WTC11 (cell line): ENCODE measurements at regions not wholly inside any gene's neighbourhood (a gene's known extent, or its start where the extent isn't known, plus 50 kb on each side); places are given as distances from the start of the nearest gene placed in this dataset.

ENCODE experiments used
- ATAC-seq: fragments of 200-7000 bp; cut with Tn5 transposase; 2 replicates; pipeline ENCODE4 v1.10.0; 2021; ENCODE audit warnings: mild to moderate bottlenecking, moderate library complexity
- CTCF ChIA-PET: fragments of 300-600 bp; sonication (Branson Sonifier 250); formaldehyde crosslinking; loops from one replicate; lab custom pipeline; 2021; ENCODE audit warnings: antibody characterized with exemption; lab: Charles Lee
- POLR2A ChIA-PET: fragments of 350-600 bp; sonication (Branson Sonifier 250); formaldehyde crosslinking; loops from one replicate; lab custom pipeline; 2021; ENCODE audit warnings: antibody characterized with exemption; lab: Charles Lee
- DNase-seq: peaks from one replicate; pipeline ENCODE4 v3.0.0; 2021; ENCODE audit warnings: low spot score
- H3K27ac Mint-ChIP-seq: 2 replicates; pipeline ENCODE4 v1.8.0; 2021; ENCODE audit warnings: mixed read lengths
- H3K27me3 Mint-ChIP-seq: 2 replicates; pipeline ENCODE4 v1.8.0; 2021; ENCODE audit warnings: low read depth, mild to moderate bottlenecking, moderate library complexity, mixed read lengths
- H3K36me3 Mint-ChIP-seq: 2 replicates; pipeline ENCODE4 v1.8.0; 2021; ENCODE audit warnings: mixed read lengths
- H3K4me1 Mint-ChIP-seq: 2 replicates; pipeline ENCODE4 v1.8.0; 2022; ENCODE audit warnings: mixed read lengths
- H3K4me3 Mint-ChIP-seq: 2 replicates; pipeline ENCODE4 v1.8.0; 2021; ENCODE audit warnings: mild to moderate bottlenecking, moderate library complexity, mixed read lengths
- H3K9me3 Mint-ChIP-seq: 2 replicates; pipeline ENCODE4 v1.8.0; 2021; ENCODE audit warnings: mixed read lengths
- ATF1 ChIP-seq: sonication (generic); formaldehyde crosslinking; IDR thresholded peaks from 2 replicates; pipeline ENCODE4 v1.8.1; 2023; ENCODE audit warnings: mild to moderate bottlenecking, moderate library complexity, missing genetic modification reagents
- ETV6 ChIP-seq: sonication (generic); formaldehyde crosslinking; IDR thresholded peaks from 2 replicates; pipeline ENCODE4 v1.8.1; 2022; ENCODE audit warnings: mild to moderate bottlenecking, missing genetic modification reagents
- NFATC4 ChIP-seq: fragments of 250-450 bp; sonication (Bioruptor Pico); IDR thresholded peaks from 2 replicates; pipeline ENCODE4 v1.9.0; 2021; ENCODE audit warnings: mild to moderate bottlenecking
- NFYB ChIP-seq: sonication (generic); formaldehyde crosslinking; conservative IDR thresholded peaks from 2 replicates; pipeline ENCODE4 v1.8.0; 2022; ENCODE audit warnings: low read depth, missing genetic modification reagents
- NR2C2 ChIP-seq: sonication (generic); formaldehyde crosslinking; IDR thresholded peaks from 2 replicates; pipeline ENCODE4 v1.8.0; 2022; ENCODE audit warnings: mild to moderate bottlenecking, missing genetic modification reagents
- PREB ChIP-seq: sonication (generic); formaldehyde crosslinking; IDR thresholded peaks from 2 replicates; pipeline ENCODE4 v1.8.1; 2022; ENCODE audit warnings: mild to moderate bottlenecking, missing genetic modification reagents, moderate library complexity, borderline replicate concordance
- RELA ChIP-seq: sonication (generic); formaldehyde crosslinking; IDR thresholded peaks from 2 replicates; pipeline ENCODE4 v1.8.1; 2022; ENCODE audit warnings: missing genetic modification reagents, mild to moderate bottlenecking, borderline replicate concordance
- SOX15 ChIP-seq: fragments of 250-450 bp; sonication (Bioruptor Pico); IDR thresholded peaks from 2 replicates; pipeline ENCODE4 v1.9.0; 2021; ENCODE audit warnings: mild to moderate bottlenecking
- TEAD1 ChIP-seq: sonication (generic); formaldehyde crosslinking; IDR thresholded peaks from 2 replicates; pipeline ENCODE4 v1.8.0; 2022; ENCODE audit warnings: mild to moderate bottlenecking, missing genetic modification reagents
- ZNF263 ChIP-seq: sonication (generic); formaldehyde crosslinking; IDR thresholded peaks from 2 replicates; pipeline ENCODE4 v1.8.1; 2022; ENCODE audit warnings: low read depth, mild to moderate bottlenecking, moderate library complexity, missing genetic modification reagents
- ZNF671 ChIP-seq: fragments of 250-450 bp; sonication (Bioruptor Pico); IDR thresholded peaks from 2 replicates; pipeline ENCODE4 v1.8.0; 2021; ENCODE audit warnings: mild to moderate bottlenecking
- ZSCAN18 ChIP-seq: fragments of 250-450 bp; sonication (Bioruptor Pico); IDR thresholded peaks from 2 replicates; pipeline ENCODE4 v2.1.2; 2022; ENCODE audit warnings: mild to moderate bottlenecking, moderate library complexity
- TF ChIP-seq, protein P1 (sequence below): fragments of 250-450 bp; sonication (Bioruptor Pico); IDR thresholded peaks from 2 replicates; pipeline ENCODE4 v1.9.0; 2021; ENCODE audit warnings: mild to moderate bottlenecking
- TF ChIP-seq, protein P2 (sequence below): sonication (generic); formaldehyde crosslinking; conservative IDR thresholded peaks from 2 replicates; pipeline ENCODE4 v1.8.1; 2023; ENCODE audit warnings: mild to moderate bottlenecking, low read depth, missing genetic modification reagents, moderate library complexity
- TF ChIP-seq, protein P3 (sequence below): fragments of 250-450 bp; sonication (Bioruptor Pico); IDR thresholded peaks from 2 replicates; pipeline ENCODE4 v1.9.0; 2021; ENCODE audit warnings: moderate library complexity, mild to moderate bottlenecking, inconsistent platforms, borderline replicate concordance
- TF ChIP-seq, protein P4 (sequence below): sonication (generic); formaldehyde crosslinking; IDR thresholded peaks from 2 replicates; pipeline ENCODE4 v1.8.0; 2023; ENCODE audit warnings: mild to moderate bottlenecking, missing genetic modification reagents
- TF ChIP-seq, protein P5 (sequence below): sonication (generic); formaldehyde crosslinking; IDR thresholded peaks from 2 replicates; pipeline ENCODE4 v1.8.0; 2022; ENCODE audit warnings: mild to moderate bottlenecking, missing genetic modification reagents

- H3K27ac Mint-ChIP-seq = no peak overlapping the region
- ChIA-PET POLR2A (no interaction called here), CTCF (interaction anchor here (0.6 to 2.9 kb wide), 3 partner anchors 23 to 692 kb away, joined by 3 to 12 read pairs (median 3); no protein-coding TSS in a partner anchor)
- DNase-seq (no peak), ATAC-seq (no peak)
- no peaks in the 10 kb centered on the region for H3K36me3 Mint-ChIP-seq
- H3K27me3 Mint-ChIP-seq = no peaks in the 10 kb centered on the region; the same call in 1 of the 2 replicates
- peaks cover 8% of the 10 kb centered on the region; the same call in 1 of the 2 replicates for H3K9me3 Mint-ChIP-seq
- no peaks in the 10 kb centered on the region; the same call in 1 of the 2 replicates for H3K4me1 Mint-ChIP-seq
- no peak overlapping the region for H3K4me3 Mint-ChIP-seq
- TF ChIP-seq SOX15 (CRISPR knock-in tag) (no peak), ZNF263 (no peak), NFYB (CRISPR knock-in tag) (no peak), ZSCAN18 (no peak), ETV6 (CRISPR knock-in tag) (no peak), NR2C2 (no peak), TEAD1 (CRISPR knock-in tag) (no peak)
- TF ChIP-seq, protein P1, sequence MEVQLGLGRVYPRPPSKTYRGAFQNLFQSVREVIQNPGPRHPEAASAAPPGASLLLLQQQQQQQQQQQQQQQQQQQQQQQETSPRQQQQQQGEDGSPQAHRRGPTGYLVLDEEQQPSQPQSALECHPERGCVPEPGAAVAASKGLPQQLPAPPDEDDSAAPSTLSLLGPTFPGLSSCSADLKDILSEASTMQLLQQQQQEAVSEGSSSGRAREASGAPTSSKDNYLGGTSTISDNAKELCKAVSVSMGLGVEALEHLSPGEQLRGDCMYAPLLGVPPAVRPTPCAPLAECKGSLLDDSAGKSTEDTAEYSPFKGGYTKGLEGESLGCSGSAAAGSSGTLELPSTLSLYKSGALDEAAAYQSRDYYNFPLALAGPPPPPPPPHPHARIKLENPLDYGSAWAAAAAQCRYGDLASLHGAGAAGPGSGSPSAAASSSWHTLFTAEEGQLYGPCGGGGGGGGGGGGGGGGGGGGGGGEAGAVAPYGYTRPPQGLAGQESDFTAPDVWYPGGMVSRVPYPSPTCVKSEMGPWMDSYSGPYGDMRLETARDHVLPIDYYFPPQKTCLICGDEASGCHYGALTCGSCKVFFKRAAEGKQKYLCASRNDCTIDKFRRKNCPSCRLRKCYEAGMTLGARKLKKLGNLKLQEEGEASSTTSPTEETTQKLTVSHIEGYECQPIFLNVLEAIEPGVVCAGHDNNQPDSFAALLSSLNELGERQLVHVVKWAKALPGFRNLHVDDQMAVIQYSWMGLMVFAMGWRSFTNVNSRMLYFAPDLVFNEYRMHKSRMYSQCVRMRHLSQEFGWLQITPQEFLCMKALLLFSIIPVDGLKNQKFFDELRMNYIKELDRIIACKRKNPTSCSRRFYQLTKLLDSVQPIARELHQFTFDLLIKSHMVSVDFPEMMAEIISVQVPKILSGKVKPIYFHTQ (CRISPR knock-in tag) = no peak
- TF ChIP-seq, protein P2, sequence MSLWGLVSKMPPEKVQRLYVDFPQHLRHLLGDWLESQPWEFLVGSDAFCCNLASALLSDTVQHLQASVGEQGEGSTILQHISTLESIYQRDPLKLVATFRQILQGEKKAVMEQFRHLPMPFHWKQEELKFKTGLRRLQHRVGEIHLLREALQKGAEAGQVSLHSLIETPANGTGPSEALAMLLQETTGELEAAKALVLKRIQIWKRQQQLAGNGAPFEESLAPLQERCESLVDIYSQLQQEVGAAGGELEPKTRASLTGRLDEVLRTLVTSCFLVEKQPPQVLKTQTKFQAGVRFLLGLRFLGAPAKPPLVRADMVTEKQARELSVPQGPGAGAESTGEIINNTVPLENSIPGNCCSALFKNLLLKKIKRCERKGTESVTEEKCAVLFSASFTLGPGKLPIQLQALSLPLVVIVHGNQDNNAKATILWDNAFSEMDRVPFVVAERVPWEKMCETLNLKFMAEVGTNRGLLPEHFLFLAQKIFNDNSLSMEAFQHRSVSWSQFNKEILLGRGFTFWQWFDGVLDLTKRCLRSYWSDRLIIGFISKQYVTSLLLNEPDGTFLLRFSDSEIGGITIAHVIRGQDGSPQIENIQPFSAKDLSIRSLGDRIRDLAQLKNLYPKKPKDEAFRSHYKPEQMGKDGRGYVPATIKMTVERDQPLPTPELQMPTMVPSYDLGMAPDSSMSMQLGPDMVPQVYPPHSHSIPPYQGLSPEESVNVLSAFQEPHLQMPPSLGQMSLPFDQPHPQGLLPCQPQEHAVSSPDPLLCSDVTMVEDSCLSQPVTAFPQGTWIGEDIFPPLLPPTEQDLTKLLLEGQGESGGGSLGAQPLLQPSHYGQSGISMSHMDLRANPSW (CRISPR knock-in tag) = no peak
- TF ChIP-seq, protein P3, sequence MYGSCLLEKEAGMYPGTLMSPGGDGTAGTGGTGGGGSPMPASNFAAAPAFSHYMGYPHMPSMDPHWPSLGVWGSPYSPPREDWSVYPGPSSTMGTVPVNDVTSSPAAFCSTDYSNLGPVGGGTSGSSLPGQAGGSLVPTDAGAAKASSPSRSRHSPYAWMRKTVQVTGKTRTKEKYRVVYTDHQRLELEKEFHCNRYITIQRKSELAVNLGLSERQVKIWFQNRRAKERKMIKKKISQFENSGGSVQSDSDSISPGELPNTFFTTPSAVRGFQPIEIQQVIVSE (CRISPR knock-in tag) = no peak
- TF ChIP-seq, protein P4, sequence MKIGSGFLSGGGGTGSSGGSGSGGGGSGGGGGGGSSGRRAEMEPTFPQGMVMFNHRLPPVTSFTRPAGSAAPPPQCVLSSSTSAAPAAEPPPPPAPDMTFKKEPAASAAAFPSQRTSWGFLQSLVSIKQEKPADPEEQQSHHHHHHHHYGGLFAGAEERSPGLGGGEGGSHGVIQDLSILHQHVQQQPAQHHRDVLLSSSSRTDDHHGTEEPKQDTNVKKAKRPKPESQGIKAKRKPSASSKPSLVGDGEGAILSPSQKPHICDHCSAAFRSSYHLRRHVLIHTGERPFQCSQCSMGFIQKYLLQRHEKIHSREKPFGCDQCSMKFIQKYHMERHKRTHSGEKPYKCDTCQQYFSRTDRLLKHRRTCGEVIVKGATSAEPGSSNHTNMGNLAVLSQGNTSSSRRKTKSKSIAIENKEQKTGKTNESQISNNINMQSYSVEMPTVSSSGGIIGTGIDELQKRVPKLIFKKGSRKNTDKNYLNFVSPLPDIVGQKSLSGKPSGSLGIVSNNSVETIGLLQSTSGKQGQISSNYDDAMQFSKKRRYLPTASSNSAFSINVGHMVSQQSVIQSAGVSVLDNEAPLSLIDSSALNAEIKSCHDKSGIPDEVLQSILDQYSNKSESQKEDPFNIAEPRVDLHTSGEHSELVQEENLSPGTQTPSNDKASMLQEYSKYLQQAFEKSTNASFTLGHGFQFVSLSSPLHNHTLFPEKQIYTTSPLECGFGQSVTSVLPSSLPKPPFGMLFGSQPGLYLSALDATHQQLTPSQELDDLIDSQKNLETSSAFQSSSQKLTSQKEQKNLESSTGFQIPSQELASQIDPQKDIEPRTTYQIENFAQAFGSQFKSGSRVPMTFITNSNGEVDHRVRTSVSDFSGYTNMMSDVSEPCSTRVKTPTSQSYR = no peak
Observed at GRCh38 chr1:168422203-168422847, 121.5 kb downstream of the XCL2 start.

DNA sequence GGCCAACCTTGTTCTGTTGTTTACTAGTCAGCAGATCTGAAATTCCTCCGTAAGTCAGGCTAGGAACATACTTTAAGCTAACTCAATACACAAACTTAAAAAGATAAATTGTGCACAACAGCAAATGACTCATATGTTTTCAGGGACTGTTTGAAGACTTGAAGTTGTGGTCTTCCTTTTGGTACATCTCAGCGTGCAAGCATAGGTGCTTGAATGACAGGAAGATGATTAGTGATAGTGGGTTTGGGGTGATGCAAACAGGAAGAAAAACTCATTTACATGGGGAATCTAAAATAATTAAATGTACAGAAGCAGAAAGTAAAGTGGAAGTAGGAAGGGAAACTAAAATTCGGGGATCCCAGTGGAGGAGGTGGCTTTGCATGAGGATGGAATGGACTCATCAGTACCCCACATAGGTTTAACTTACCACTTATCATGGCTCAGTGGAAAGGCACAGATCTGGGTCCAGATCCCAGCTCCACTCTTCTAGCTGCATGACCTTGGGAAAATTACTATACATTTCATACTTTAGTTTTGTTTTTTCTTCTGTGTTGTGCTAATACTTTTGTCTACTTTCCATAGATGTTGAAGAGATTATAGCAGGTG is 122.3 kb downstream of the XCL2 start:
- H3K4me3 Mint-ChIP-seq = no peak overlapping the region
- no peaks in the 10 kb centered on the region for H3K4me1 Mint-ChIP-seq
- ATAC-seq = no peak
- TF ChIP-seq, protein P5, sequence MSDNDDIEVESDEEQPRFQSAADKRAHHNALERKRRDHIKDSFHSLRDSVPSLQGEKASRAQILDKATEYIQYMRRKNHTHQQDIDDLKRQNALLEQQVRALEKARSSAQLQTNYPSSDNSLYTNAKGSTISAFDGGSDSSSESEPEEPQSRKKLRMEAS (CRISPR knock-in tag) = no peak
- no peak for TF ChIP-seq NFATC4 (CRISPR knock-in tag)
- no peak for TF ChIP-seq ATF1 (CRISPR knock-in tag)
- TF ChIP-seq PREB (CRISPR knock-in tag) = no peak
- no peak for TF ChIP-seq ZNF263
- TF ChIP-seq ZNF671 (CRISPR knock-in tag) = no peak
- TF ChIP-seq RELA (CRISPR knock-in tag) = no peak
- TF ChIP-seq, protein P3 (CRISPR knock-in tag) = no peak
- no peak for TF ChIP-seq NFYB (CRISPR knock-in tag)
- H3K36me3 Mint-ChIP-seq = no peaks in the 10 kb centered on the region
- peaks cover 8% of the 10 kb centered on the region; the same call in 1 of the 2 replicates for H3K9me3 Mint-ChIP-seq
- no peak for DNase-seq
- CTCF ChIA-PET = interaction anchor here (1.3 to 2.9 kb wide), 2 partner anchors 22 to 79 kb away, joined by 3 to 12 read pairs; no protein-coding TSS in a partner anchor
- no peaks in the 10 kb centered on the region; the same call in 1 of the 2 replicates for H3K27me3 Mint-ChIP-seq
- POLR2A ChIA-PET = no interaction called here
- no peak overlapping the region for H3K27ac Mint-ChIP-seq
